HG03460 (cell line): ENCODE measurements at regions not wholly inside any gene's neighbourhood (a gene's known extent, or its start where the extent isn't known, plus 50 kb on each side); places are given as distances from the start of the nearest gene placed in this dataset.

Experiments used
- ATAC-seq: cut with Tn5 transposase; IDR thresholded peaks from one replicate; pipeline ENCODE4 v1.9.1; 2021; ENCODE audit not compliant: unreplicated experiment

DNA sequence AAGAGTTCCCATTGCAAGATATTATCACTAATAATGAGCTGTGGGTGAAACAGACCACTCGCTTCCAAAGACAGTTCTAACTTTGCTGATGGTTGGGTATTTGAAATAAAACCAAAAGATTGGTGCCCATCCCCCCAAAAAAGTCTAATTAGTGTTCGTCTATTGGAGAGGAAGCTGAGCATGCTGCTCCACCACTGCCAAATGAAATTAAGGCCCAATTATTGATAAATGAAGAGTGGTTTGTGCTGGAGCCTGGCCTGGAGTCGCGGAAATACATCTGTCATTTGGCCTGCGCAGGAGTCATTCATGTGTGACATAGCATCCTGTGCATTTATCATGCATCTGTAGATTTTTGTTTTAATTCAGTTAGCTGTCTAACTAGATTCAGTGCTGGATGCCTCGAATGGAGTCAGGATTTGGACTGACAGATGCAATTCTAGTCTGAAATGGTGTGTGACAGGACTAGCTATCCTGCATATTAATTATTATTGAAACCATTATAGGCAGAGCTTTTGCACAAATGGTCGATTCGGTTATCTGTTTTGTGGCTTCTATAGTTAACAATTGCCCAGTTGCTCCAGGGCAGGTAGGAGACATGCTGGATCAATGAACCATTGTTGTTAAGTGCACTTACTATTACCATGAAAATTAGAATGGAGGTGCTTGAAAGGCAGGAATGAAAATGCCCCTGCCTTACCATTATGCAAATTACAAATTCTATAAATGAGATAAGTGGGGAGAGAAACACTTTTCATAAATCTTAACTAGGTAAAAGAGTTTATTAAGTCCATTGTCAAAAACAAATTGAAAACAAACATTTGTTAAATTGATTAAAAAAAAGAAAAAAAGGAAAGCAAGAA, 450.4 kb upstream of the TCF4 start:
- no peak for ATAC-seq

- ATAC-seq: no peak
These were observed 448.7 kb upstream of the TCF4 start for GRCh38 chr18:56036741-56037140.

DNA sequence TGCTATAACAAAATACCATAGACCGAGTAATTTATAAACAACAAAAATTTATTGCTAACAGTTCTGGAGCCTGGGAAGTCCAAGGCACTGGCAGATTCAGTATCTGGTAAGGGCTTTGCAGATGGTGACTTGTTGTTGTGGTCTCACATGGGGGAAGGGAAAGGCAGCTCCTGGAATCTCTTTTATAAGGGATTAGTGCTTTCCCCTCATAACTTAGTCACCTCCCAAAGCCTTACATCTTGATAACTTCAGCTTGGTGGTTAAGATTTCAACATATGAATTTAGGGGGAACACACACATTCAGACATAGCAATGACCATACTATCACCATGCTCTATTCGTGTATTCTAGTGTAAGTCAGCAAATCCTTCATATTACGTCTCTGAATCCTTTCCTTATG, 447.6 kb upstream of the TCF4 start:
- no peak for ATAC-seq

DNA sequence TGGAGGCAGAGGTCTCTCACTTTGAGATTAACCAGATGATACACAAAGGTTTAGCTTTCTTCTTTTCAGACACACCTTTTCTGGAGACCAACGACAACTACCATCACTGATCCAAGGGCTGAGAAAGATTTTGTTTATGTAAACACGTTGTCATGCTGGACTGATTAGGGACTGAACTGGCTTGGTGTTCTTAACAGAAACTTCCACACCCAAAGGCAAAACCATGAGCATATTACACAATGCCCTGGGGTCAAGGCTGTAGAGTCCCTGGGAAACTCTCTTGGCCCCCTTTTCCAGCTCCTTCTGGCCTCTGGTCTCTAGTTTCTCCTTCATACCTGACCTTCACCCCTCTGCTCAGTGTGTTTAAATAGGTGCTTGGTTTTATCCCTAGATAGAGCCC, 447.0 kb upstream of the TCF4 start:
- no peak for ATAC-seq

- ATAC-seq: no peak
These were observed 442.1 kb upstream of the TCF4 start for GRCh38 chr18:56030060-56030459.

DNA sequence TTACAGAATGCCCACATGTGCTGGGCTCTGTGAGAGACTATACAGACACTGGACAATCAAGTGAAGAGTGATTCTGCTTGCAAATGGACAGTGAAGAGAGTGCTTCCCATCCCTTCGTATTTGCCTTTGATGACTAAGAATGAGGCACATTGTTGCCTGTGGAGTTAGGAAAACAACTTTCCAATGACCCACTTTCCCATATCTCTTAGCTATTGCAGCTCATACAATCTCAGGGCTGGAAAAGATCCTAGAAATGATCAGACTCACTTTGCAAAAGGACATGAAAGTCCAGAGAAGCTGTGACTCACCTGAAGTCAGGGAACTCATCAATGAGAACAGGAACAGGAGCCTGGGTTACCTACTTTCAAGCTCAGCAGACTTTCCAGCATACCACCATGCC, 440.5 kb upstream of the TCF4 start:
- ATAC-seq: no peak

- ATAC-seq: no peak
These were observed 438.5 kb upstream of the TCF4 start for GRCh38 chr18:56026509-56026908.

- no peak for ATAC-seq
These were observed 433.8 kb upstream of the TCF4 start for GRCh38 chr18:56021809-56022195.

DNA sequence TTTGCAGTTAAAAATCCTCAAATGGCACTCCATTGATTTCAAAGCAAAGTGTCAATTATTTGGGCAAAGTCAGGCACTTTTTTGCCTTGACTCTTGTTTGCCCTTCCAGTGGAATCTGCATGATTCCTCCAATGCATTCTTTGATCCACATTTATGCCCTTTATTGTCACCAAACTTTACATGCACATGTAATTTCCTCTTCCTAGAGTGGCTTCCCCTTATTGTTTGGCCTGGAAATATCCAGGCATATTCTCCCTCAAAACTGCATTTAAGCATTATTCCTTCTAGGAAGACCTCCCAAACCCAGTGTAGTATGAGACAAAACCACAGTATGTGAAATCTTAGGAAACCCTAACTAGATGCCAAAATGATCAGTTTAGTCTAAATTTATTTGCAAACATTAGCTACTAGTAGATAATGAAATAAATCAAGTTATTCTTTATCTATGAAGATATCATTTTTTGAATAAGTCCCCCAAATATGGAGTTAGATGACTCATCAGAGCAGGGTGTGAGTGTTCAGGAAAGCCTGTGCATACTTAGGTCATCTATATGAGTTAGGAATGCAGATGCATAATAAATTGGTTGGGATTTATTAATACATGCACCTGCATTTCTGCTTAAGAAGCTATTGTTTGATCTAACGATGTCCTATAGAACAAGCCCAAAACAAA, 433.3 kb upstream of the TCF4 start:
- ATAC-seq: no peak

GRCh38 chr18:56019908-56020307, 431.9 kb upstream of the TCF4 start:
- no peak for ATAC-seq

DNA sequence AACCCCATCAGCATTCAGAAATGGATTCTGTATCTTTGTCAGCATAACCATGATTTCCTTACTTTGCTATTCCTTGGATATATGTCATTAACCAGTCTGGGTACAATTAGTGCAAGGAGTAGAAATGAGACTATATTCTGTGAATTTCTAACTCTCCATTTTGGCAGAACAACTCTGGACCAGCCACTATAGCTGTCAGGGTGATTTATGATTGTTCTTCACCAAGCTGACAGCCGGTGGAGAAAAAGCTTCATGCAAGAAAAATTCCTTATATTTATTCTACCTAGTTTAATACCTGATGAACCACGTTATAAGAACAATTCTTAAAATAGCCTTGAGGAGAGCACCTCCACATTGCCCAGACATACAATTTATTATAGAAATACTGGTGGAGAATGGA, 431.2 kb upstream of the TCF4 start:
- no peak for ATAC-seq

DNA sequence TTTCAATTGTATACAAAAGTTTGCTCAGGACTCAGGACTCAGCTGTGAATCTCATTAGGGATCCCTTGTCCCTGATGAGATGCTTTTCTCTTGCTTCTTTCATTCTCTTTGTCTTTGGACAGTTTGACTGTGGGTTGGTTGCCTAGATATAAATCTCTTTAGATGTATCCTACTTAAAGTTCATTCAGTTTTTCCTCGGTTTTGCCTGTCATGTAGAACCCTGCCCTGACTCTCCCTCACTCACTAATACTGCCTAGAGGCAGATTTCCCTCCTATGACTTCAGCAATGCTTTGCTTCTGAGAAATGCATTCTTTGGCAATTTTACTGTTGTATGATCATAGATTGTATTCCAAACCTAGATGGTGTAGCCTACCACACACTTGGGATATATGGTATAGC, 421.4 kb upstream of the TCF4 start:
- no peak for ATAC-seq

DNA sequence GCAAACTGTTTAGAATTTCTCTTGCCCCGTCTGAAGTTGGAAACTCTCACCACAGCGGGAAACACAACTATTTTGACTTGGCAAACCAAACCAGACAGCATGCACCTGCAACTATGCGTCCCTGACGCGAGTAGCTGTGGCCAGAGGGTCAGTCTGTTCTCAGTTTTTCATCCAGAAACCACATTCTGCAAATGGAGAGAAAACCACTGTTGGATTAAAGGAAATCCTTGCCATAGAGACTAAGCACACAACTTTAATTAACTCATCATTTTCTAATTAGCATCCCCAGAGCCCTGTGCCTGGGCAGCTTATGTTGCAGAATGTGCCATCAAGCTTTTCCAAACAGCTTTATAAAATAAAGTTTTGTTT, 415.7 kb upstream of the TCF4 start:
- ATAC-seq: no peak

DNA sequence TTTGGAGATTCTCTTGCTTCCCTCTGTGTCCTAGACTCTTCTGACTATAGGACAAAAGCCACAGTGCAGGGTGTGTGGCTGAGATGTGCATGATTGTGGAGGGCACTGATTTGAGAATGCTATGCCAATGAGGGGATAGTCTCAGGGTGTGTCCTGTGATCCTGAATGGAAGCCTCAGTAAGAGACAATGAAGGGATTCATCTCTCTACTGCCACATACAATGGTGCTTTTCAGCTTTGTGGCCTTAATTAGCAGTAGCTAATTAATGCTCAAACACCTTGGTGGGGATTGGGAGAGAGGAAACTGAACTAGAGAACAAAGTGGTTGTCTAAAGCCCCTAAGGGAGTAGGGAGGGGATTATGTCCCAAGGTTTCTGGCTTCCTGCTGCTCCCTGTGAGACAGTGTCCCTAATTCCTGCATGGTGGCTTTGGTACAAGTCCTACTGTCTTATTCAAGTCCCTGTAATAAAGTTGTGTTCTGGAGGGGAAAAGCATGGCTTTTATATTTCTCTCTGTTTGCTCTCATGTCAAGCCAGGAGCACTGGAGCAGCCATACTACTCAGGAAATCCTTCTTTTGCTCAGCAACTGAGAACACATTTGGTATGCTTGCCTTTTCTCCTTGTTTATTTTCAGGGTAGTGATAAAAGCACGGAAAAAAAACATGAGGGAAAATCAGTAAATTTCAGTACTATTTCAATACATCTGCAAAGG, 415.2 kb upstream of the TCF4 start:
- ATAC-seq: no peak

DNA sequence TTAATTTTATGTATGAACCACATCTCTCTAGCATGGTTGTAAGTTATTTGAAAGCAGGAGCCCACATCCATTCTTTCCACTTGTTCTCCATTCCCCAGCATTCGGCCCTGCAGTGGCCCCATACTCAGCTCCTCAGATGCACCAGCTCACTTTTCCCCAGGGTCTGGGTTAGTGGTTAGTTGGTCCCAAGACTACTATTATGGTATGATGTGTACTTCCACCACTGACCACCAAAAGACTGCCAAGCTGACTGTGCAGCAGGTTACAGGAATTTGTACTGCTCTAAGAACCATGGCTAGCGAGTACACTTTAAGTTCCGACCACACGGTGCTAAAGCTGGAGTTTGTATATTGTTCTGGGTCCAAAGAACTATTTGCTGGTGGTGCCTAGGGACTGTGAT, 413.6 kb upstream of the TCF4 start:
- no peak for ATAC-seq

DNA sequence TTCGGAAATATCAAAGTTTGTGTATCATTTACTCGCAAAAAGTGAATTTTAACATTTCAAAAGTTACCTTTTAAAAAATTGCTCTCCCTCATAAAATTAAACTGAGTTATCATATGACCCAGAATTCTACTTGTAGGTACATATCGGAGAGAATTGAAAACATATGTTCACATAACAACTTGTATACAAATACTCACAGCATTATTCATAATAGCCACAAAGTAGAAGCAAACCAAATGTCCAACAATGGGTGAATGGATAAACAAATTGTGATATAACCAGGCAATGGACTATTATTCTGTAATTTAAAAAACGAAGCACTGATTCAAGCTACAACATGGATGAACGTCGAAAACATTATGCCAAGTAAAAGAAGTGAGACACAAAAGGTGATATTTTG, 412.0 kb upstream of the TCF4 start:
- no peak for ATAC-seq

GRCh38 chr18:55999641-56000040, 411.6 kb upstream of the TCF4 start:
- no peak for ATAC-seq

- no peak for ATAC-seq
These were observed 410.9 kb upstream of the TCF4 start for GRCh38 chr18:55998801-55999385.

DNA sequence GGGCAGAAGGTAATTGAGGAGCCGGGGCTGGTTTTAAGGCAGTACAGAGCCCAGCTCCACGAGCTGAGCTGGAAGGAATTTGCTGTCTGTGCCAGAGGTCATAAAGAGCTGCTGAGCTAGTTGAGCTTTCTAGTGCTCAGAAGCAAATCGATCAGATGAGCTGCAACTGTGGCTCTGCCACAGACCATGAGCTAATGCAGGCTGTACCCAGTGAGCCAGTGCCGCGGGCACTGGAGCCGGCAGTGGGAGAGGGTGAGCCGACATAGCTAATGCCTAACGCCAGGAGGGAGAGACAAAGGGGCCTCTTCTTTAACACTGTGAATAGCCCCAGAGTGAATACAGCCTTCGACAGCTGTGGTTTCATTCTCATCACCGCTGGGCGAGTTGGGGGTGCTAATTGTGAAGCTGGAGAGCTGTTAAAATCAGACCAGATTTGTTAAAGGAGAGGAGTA, 410.1 kb upstream of the TCF4 start:
- ATAC-seq: no peak

- no peak for ATAC-seq
These were observed 409.2 kb upstream of the TCF4 start for GRCh38 chr18:55997151-55997561.

- no peak for ATAC-seq
These were observed 408.7 kb upstream of the TCF4 start for GRCh38 chr18:55996717-55997116.

DNA sequence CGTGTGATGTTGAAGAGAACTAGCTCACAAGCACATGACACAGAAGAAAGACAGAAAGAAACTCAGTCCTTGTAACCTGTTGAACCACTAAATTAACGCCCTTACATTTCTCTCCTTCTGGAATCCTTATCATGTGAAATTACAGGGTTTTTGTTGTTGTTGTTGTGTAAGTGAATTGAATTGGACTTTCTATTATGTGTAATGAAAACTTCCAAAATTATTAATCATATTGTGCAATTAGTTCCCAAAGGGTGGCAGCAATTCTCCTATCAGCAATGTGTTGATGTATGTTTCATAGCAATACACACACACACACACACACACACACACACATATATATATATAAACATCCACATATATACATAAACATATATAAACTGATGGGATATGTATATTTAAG, 402.2 kb upstream of the TCF4 start:
- ATAC-seq: no peak
